Erythroblast (primary cell): ENCODE measurements at regions not wholly inside any gene's neighbourhood (a gene's known extent, or its start where the extent isn't known, plus 50 kb on each side); places are given as distances from the start of the nearest gene placed in this dataset.

ENCODE experiments used
- GATA1 ChIP-seq: IDR thresholded peaks from 2 replicates; pipeline ENCODE4 v1.6.1; 2011; ENCODE audit warnings: low read depth, mild to moderate bottlenecking, control low read depth, low read length, moderate library complexity
- POLR2A ChIP-seq: IDR thresholded peaks from 2 replicates; pipeline ENCODE4 v1.6.1; 2011; ENCODE audit warnings: mild to moderate bottlenecking, low read length

DNA sequence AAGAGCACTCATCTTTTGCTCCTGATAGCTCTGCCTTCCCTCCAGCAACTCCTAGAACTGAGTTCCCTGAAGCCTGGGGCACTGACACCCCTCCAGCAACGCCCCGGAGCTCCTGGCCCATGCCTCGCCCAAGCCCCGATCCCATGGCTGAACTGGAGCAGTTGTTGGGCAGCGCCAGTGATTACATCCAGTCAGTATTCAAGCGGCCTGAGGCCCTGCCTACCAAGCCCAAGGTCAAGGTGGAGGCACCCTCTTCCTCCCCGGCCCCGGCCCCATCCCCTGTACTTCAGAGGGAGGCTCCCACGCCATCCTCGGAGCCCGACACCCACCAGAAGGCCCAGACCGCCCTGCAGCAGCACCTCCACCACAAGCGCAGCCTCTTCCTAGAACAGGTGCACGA lies 62.4 kb downstream of the TET3 start:
- no peak for TF ChIP-seq POLR2A
- TF ChIP-seq GATA1: no peak
